ENCODE measurements at regions not wholly inside any gene's neighbourhood (a gene's known extent, or its start where the extent isn't known, plus 50 kb on each side); places are given as distances from the start of the nearest gene placed in this dataset.

DNA sequence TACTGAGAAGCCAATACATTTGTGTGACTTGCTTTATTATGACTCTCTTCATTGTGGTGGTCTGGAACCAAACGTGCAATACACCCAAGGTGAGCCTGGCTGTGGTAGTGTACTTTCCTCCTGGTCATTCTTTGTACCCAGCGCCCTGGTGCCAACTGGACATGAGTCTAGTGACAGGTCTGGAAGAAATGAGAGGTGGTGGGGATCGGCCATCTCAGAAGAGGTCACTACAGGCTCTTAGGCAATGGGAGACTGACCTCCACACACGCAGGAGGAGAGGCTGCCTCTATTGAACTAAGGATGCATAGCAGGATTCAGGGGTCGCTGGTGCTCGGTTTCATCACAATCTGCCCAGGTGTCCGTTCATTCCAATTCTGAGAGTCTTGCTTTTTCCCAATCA lies 56.4 kb upstream of the RTL6 start:
- no peak for DNase-seq (ENCODE audit: low spot score)

- peak; percentile 92 for DNase-seq (ENCODE audit: low spot score)
These were observed 52.9 kb upstream of the RTL6 start for GRCh38 chr22:44550711-44551491.

- no peak for DNase-seq (ENCODE audit: low spot score)
These were observed 51.7 kb upstream of the RTL6 start for GRCh38 chr22:44549701-44550100.

DNA sequence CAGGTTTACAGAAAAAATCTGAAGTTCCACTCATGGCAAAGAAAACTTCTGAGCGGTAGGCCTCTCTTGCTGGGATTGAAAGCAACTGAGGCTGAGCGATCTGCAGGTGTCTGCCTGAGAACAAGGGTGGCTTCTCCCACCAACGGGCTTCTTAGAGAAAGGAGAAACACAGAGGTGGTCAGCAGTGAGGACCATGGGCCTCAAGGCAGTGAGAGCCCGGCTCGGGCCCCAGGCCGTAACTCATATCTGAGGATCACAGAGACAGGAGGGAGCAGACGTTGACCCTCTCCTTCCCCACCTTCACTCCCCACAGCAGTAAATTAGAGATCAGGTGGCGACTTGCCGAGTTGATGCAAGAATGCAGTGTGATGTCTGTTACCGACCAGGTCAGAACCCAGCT lies 50.9 kb upstream of the RTL6 start:
- no peak for DNase-seq (ENCODE audit: low spot score)

All from hepatic stellate cell (primary cell).